ENCODE measurements at regions not wholly inside any gene's neighbourhood (a gene's known extent, or its start where the extent isn't known, plus 50 kb on each side); places are given as distances from the start of the nearest gene placed in this dataset.

GRCh38 chr4:186782302-186782701 lies 58.6 kb upstream of the FAT1 start:
- TF ChIP-seq FOXP2 (optimal IDR thresholded peaks at IDR 0.05; ENCODE audit: borderline replicate concordance, extremely low read depth, extremely low read length, insufficient read depth), result no peak
- no peak for TF ChIP-seq SIN3A (IDR thresholded peaks at IDR 0.05; ENCODE audit: borderline replicate concordance, insufficient read depth, low read length)
- TF ChIP-seq TAF1 (IDR thresholded peaks at IDR 0.05; ENCODE audit: borderline replicate concordance, insufficient read depth, low read length), result no peak
- no peak for TF ChIP-seq POLR2AphosphoS5 (IDR thresholded peaks at IDR 0.05; ENCODE audit: low read depth, low read length)
- no peak for TF ChIP-seq REST (IDR thresholded peaks at IDR 0.05; ENCODE audit: insufficient read depth in 1 of 2, low read depth in 2 of 2, low read length in 2 of 2)

GRCh38 chr4:186787536-186787935 lies 63.9 kb upstream of the FAT1 start:
- TF ChIP-seq REST (IDR thresholded peaks at IDR 0.05; ENCODE audit: insufficient read depth in 1 of 2, low read depth in 2 of 2, low read length in 2 of 2) (no peak), TAF1 (IDR thresholded peaks at IDR 0.05; ENCODE audit: borderline replicate concordance, insufficient read depth, low read length) (no peak), SIN3A (IDR thresholded peaks at IDR 0.05; ENCODE audit: borderline replicate concordance, insufficient read depth, low read length) (no peak), POLR2AphosphoS5 (IDR thresholded peaks at IDR 0.05; ENCODE audit: low read depth, low read length) (no peak), FOXP2 (optimal IDR thresholded peaks at IDR 0.05; ENCODE audit: borderline replicate concordance, extremely low read depth, extremely low read length, insufficient read depth) (no peak)

GRCh38 chr4:186789651-186790050 lies 66.0 kb upstream of the FAT1 start:
- TF ChIP-seq SIN3A (IDR thresholded peaks at IDR 0.05; ENCODE audit: borderline replicate concordance, insufficient read depth, low read length), result no peak
- TF ChIP-seq TAF1 (IDR thresholded peaks at IDR 0.05; ENCODE audit: borderline replicate concordance, insufficient read depth, low read length), result no peak
- no peak for TF ChIP-seq REST (IDR thresholded peaks at IDR 0.05; ENCODE audit: insufficient read depth in 1 of 2, low read depth in 2 of 2, low read length in 2 of 2)
- TF ChIP-seq POLR2AphosphoS5 (IDR thresholded peaks at IDR 0.05; ENCODE audit: low read depth, low read length), result no peak
- no peak for TF ChIP-seq FOXP2 (optimal IDR thresholded peaks at IDR 0.05; ENCODE audit: borderline replicate concordance, extremely low read depth, extremely low read length, insufficient read depth)

- no peak for TF ChIP-seq REST (IDR thresholded peaks at IDR 0.05; ENCODE audit: insufficient read depth in 1 of 2, low read depth in 2 of 2, low read length in 2 of 2)
- no peak for TF ChIP-seq FOXP2 (optimal IDR thresholded peaks at IDR 0.05; ENCODE audit: borderline replicate concordance, extremely low read depth, extremely low read length, insufficient read depth)
- TF ChIP-seq TAF1 (IDR thresholded peaks at IDR 0.05; ENCODE audit: borderline replicate concordance, insufficient read depth, low read length), result no peak
- no peak for TF ChIP-seq POLR2AphosphoS5 (IDR thresholded peaks at IDR 0.05; ENCODE audit: low read depth, low read length)
- no peak for TF ChIP-seq SIN3A (IDR thresholded peaks at IDR 0.05; ENCODE audit: borderline replicate concordance, insufficient read depth, low read length)
These were observed 67.0 kb upstream of the FAT1 start for GRCh38 chr4:186790630-186791029.
